GM18909 (cell line): ENCODE measurements at regions not wholly inside any gene's neighbourhood (a gene's known extent, or its start where the extent isn't known, plus 50 kb on each side); places are given as distances from the start of the nearest gene placed in this dataset.
"Not testable (repeated sequence)": the region's sequence is repeated elsewhere in the genome, so short reads cannot be mapped to it uniquely, and the experiment has no call there.

Source experiments
- ATAC-seq: cut with Tn5 transposase; IDR thresholded peaks from one replicate; pipeline ENCODE4 v1.9.1; 2021; ENCODE audit warnings: mild to moderate bottlenecking; ENCODE audit not compliant: unreplicated experiment, poor library complexity

DNA sequence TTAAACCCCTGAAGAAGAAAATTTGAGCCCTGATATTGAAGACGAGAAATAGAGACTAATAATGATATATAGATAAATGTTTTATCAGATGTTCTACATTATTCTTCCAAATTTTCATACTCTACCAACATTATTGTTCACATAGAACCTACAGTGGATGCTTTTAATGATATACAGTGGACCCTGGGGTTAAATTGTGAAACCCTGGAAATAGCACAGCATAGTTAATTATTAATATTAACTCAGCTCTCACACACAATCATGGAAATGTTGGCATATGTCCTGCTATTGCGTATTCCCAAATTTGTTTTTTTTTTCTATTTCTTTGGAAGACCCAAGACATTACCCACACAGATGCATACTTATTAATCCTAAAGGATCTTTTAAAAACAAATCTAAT, 579.9 kb downstream of the CCDC85A start:
- no peak for ATAC-seq

DNA sequence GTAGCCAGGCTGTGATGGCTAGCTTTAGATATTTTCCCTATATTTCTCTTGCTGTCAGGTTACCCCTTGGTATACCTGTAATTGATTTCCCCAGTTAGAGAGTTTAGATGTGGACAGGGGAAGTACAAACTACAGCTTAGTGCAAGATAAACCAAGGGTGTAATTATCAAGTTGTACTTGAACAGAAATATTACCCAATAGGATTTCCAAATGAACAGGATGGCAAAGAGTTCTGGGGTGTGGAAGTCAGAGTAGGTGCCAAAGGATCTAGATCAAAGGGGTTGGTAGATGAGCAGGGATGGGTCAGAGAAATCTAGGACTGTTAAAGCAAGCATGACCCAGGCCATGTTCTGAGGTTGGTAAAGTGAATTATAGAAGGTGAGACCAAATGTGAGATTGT, 585.2 kb downstream of the CCDC85A start:
- ATAC-seq, result no peak

DNA sequence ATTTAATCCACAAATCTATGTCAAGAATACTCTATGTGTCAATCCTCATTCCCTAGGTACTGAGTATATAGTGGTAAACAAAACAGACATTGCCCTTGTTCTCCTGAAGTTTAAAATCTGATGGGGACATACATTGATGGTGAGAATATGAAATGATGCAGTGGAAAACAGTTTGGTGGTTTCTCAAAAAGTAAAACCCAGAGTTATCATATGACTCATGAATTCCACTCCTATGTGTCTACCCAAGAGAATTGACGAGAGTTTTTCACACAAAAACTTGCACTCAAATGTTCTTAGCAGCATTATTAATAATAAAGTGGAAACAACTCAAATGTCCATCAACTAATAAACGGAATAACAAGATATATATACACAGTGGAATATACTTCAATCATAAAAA, 586.7 kb downstream of the CCDC85A start:
- ATAC-seq, result no peak

DNA sequence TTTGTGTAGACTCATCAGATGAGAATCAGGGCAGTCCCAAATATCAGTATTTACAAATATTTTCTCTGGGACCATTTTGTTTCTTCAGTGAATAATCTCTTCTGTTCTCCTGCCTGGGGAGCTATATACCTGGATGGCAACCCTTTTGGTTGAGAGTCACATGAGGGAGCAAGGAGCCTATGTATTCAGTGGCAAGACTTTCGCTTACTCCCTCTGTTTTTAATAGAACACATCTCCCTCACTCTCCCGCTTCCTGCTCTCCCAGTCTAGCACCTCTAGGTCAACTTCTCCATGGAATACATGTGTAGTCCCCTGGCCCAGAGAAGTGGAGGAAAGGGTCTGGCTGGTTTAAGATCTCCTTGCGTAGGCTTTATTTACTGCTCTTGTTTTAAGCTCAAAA, 600.3 kb downstream of the CCDC85A start:
- ATAC-seq, result no peak

DNA sequence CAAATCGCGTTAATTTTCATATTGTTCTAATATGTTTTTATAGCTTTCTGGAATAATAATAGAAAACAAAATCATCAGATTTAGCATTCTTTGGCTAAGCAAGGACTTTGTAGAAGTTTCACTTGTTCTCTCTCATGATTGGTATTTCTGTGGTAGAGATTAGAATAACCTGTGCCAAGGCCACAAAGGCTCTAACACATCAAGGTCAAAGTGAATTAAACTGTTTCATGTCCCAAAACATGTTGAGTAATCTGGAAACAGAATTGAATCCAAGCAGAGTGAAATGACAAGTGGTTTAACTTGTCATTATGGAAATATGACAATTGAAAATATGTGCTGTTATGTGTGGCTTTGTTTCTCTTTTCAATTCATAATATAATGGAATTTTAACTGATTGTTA, 617.4 kb downstream of the CCDC85A start:
- no peak for ATAC-seq

DNA sequence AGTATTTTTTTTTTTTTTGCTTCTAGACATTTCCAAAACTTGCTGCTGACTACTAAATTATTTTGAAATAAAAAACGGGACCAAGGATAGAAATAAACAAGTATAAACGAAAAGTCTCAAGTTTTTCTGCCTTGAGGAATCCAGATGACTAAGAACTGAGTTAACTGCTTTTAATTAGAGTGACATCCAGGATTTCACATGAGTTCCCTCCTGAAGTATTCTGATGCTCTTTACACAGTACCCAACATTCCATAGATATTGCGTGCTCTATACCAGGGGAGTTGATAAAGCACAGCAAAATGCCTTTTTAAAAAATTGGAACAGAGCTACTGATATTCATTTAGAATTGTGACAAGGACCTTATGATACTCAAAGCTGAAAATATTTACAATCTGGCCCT, 618.0 kb downstream of the CCDC85A start:
- no peak for ATAC-seq

DNA sequence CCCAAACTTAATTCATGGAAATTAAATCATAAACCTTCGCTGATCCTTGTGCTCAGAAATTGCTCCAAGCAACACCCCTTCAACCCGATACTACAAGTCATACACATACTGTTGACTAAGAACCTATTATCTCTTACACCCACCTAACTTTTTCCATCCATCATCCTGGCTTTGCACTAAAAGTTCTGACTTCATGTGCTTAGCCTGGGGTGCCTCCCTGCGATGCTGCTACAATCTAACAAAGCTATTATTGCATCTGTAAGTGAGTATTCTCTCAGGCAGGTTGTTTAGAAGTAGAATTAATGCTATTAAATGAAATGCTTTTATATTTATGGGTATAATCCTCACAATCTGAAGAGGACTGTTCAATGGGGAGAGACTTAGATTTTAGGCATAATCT, 619.8 kb downstream of the CCDC85A start:
- no peak for ATAC-seq

DNA sequence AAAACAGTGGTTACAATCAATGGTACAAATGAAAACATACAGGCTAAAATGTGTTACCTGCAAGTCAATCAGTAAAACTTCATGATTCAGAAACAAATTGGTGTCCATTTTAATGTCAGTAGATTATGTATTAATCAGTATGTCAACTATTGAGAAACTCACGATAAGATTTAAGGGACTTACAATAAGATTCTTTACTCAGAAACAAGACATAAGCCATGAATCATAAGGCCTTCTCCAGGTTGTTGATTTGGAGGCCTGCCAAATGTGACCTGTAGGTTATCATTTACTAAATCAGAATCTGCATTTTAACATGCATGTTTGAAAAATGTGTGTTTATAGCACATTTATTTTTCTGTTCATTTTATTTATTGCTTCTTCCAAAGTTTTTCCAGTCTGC, 623.1 kb downstream of the CCDC85A start:
- ATAC-seq, result no peak

DNA sequence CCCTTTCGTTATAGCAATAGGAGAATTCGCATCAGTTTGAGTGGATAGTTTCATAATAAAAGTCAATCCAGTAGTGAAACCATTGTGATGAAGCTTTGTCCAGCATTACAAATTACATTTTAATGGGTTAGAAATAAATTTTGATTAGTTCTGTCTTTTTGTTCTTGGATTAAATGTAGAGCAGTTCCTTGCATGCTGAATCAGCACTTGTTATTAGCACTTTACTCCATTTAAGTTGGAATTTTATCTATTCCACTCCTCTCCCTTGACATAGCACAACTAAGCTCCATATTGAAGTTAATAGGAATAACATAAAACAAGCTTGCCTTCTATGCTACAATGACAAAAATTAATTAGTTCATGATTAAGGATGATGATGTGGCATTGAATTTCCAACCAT, 624.1 kb downstream of the CCDC85A start:
- ATAC-seq, result no peak

DNA sequence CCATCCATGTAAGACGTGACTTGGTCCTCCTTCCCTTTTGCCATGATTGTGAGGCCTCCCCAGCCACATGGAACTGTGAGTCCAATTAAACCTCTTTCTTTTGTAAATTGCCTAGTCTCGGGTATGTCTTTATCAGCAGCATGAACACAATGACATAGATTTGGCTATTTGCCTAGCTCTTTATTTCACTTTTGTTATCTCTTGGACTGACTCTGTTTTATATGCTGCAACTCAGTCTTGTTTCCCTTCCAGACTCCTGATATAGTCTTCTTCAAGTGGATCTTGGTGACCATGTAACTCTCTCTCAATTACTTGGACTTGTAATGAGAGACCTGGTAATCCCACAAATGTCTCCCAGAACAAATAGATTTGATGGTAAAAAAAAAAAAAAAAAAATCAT, 627.6 kb downstream of the CCDC85A start:
- no peak for ATAC-seq

DNA sequence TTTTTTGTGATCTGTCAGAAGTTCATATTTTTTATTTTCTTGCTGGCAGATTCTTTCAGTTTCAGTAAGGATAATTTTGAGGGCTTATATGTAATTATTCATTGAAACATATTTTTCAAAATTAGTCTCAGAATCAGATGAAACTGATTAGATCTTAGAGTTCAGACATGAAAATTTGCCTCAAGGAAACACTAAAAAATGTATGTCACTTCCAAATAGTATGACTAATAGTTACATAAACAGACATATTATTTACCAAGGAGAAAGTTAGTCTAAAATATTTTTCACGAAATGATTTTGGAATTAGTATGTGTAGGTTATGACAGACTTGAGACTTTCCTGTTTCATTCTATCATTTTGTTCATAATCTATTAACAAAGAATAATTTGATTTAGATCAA, 628.6 kb downstream of the CCDC85A start:
- no peak for ATAC-seq

DNA sequence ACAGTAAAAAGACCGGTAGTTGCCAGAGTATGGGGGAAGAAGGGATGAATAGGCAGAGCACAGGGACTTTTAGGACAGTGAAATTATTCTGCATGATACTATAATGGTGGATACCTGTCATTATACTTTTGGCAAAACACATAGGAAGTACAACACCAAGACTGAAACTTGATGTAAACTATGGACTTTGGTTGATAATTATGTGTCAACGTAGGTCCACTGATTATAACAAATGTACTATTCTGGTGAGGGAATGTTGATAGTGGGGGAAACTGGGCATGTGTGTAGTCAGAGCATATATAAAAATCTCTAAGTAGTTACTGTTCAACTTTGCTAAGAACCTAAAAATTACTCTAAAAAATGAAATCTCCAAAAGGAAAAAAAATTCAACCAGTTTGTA, 629.7 kb downstream of the CCDC85A start:
- ATAC-seq, result no peak

DNA sequence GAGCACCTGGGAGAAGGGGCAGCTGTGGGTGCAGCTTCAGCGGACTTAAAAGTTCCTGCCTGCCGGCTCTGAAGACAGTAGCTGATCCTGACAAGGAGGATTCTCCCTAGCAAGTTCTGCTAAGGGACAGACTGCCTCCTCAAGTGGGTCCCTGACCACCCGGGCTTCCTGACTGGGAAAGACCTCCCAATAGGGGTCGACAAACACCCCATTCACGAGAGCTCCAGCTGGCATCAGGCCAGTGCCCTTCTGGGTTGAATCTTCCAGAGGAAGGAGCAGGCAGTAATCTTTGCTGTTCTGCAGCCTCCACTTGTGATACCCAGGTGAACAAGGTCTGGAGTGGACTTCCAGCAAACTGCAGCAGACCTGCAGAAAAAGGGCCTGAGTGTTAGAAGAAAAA, 632.9 kb downstream of the CCDC85A start:
- no peak for ATAC-seq

DNA sequence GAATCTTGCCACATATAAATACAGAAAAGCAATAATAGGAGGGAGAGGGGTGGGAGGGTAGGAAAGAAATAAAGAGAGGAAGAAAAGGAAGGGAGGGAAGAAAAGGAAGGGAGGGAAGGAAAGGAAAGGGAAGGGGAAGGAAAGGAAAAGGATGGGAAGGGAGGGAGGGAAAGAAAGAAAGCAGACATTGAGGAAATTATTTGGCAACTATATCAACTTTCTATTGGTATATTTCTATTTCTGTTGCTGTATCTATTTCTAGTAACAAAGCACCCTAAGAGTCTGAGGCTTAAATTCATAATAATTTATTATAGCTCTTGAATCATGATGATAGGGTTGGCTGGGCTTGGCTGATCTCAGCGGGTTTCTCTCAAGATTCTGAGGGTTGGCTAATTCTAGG, 648.0 kb downstream of the CCDC85A start:
- no peak for ATAC-seq

DNA sequence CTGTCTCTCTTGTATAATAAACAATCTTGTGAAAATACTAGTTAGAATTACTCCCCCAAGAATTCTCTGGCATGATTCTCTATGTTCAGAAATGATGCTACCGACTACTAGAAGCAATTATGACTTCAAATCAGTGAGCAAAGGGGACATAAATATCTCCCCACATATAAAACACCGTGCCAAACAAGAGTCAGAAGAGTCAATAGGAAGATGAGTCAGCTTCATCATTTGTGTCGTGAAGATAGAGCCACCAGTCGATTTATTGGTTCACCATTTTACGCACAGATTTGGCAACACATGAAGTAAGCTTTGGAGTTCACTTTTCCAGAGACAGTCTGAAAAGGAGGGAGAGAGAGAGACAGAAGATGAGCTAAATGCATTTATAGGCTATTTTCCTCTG, 650.9 kb downstream of the CCDC85A start:
- no peak for ATAC-seq

DNA sequence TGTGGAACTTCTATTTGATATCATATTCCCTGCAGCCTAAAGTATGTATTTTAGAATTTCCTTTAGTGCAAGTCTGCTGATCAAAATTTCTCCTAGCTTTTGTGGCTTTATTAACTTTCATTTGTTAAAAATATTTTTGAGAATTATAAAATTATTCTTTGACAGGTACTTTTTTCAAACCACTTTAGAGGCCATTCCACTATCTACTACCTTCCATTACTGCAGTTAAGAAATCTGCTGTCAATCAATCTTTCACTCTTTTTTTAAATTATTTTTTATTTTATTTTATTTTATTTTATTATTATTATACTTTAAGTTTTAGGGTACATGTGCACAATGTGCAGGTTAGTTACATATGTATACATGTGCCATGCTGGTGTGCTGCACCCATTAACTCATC, 656.2 kb downstream of the CCDC85A start:
- ATAC-seq, result not testable (repeated sequence)

DNA sequence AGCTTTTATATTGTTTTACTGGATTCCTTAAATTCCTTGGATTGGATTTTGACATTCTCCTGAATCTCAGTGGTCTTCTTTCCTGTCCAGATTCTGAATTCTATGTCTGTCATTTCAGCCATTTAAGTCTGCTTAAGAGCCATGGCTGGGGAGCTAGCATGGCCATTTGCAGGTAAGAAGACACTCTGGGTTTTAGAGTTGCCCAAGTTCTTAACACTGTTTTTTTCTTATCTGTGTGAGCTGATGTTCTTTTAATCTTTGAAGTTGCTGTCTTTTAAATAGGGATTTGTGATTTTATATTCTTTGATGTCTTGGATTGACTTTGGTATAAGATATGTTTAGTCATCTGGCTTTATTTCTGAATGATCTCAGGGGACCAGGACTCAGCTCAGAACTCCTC, 677.2 kb downstream of the CCDC85A start:
- no peak for ATAC-seq

DNA sequence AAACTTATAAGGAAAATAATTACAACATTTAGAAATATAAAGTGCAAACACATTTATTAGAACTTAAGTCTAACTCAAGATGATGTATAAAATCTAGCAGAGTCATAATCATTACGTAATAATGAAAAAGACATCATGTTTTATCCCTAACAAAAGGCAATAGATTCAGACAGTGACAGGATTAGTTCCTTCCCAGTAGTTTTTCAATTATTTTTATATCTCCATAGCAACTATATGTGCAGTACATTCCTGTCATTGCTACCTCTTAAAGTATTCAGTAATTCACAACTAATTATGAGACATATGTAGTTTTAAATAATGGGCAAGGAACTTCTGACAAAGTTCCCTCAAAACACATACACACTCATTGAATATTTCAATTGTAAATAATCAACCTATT, 687.9 kb downstream of the CCDC85A start:
- ATAC-seq, result no peak

DNA sequence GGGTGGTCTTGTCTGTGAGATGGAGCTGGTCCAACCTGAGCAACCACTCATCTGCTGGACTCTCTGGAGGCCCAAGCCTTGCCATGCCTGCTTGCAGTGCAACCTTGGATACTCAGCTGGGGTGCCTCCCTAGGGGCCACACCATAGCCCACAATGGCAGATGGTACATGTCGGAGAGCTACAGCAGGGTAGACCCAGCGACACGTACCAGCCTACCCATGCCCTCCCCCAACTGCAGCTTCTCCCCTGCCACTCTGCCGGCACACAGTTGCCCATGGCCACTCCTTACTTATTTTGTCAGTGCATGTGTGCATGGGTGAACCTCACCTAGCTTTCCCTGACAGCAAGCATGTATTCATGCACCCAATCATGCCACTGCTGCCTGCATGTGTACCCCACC, 690.9 kb downstream of the CCDC85A start:
- no peak for ATAC-seq

DNA sequence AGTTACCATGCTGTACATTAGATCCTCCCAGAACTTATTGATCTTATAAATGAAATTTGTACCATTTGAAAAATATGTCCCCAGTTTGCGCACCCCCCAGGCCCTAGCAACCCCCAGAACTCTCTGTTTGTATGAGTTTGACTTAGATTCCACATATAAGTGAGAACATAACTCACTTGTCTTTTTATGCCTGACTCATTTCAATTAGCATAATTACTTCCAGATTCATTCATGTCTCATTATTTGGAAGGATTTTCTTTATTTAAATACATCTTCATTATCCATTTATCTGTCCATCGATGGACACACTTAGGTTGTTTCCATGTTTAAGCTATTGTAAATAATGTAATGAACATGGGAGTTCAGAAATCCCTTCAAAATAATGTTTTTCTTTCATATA, 705.9 kb downstream of the CCDC85A start:
- no peak for ATAC-seq

DNA sequence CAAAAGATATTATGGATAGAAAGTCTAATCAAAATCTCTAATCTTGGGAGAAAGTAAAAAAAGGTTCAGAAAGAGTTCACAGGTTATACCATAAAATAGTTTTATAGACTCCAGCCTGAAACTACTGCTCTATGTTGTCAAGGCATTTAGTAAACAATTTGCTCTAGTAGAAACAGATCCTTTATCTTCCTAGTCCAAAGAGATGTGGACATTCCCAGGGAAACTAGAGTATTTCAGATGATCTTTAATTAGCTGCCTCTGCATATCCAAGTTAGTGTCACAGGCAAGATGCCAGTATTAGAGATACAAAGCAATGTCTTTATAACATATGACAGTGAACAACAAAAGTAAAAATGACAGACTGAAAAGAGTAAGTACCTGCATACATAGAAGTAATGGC, 708.6 kb downstream of the CCDC85A start:
- ATAC-seq, result no peak

DNA sequence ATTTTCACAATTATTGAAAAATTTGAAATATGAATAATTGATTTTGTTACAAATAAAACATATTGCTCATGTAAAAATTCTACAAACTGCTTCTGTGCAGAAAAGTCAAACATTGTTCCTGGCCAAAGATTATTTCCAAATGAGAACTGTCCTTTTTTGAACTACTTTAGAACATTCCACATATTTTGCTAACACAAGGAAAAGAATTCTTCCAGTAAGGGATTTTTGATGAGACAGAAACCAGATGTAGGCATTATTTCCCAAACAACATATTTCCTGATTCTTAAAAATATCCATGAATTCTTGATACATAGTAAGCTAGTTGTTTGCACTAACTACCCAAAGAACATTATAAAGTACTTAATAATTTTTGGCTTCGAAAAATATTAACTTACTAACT, 715.2 kb downstream of the CCDC85A start:
- no peak for ATAC-seq

DNA sequence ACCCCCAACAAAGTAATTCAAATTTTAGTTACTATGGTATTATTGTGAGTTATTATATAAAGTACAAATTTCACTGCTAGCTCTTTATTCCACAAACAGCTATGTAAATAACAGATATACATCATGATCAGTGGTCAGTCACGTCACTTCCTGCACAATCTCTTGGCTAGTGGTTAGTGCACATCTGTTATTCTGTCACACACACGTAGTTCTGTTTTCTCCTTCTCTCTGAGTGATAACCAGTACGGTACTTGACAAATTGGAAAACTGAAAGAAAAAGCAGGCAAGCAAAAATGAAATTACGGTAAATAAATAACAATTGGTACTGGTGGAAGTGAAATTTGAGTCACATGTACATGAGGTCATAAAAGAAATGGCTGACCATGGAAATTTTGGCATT, 728.7 kb downstream of the CCDC85A start:
- ATAC-seq, result no peak
